ENCODE measurements at regions not wholly inside any gene's neighbourhood (a gene's known extent, or its start where the extent isn't known, plus 50 kb on each side); places are given as distances from the start of the nearest gene placed in this dataset.

DNA sequence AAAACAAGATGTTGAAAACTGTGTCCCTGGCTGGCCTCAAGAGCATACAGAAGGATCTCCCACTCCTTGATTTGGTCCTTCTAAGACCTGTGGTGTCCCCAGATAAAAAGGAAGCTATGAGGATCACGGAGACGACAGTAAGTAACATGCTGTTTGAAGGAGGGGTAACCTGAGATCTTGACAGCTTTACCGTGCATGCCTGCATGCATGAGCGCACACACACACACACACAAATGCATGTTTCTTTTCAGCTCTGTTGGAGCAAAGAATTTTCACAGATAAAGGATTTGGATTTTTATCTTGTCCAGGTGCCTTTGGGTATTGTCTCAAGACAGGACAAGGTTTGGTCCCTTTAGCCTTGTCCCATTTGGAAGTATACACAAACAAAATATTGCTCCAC lies 411.6 kb upstream of the CCDC196 start:
- no peak for DNase-seq

DNA sequence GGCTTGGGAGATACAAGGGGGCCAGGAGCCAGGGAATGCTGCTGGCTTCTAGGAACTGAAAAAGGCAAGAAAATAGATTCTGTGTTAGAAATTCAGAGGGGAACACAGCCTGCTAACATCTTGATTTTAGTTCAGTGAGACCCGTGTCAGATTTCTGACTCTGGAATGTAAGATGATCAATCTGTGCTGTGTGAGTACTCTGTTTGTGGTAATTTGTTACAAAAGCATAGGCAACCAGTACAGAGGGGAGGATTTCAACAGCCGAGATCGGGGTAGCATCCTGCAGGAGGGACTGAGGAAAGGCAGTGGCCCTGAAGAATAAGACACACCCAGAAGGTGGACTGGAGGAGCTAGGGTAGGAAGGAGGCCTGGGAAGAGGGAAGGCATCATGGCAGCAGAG lies 410.0 kb upstream of the CCDC196 start:
- DNase-seq, result no peak

GRCh38 chr14:66078006-66078405 lies 408.2 kb upstream of the CCDC196 start:
- no peak for DNase-seq

- no peak for DNase-seq
These were observed 404.4 kb upstream of the CCDC196 start for GRCh38 chr14:66081594-66082376.

GRCh38 chr14:66085224-66085623 lies 400.9 kb upstream of the CCDC196 start:
- DNase-seq, result no peak

DNA sequence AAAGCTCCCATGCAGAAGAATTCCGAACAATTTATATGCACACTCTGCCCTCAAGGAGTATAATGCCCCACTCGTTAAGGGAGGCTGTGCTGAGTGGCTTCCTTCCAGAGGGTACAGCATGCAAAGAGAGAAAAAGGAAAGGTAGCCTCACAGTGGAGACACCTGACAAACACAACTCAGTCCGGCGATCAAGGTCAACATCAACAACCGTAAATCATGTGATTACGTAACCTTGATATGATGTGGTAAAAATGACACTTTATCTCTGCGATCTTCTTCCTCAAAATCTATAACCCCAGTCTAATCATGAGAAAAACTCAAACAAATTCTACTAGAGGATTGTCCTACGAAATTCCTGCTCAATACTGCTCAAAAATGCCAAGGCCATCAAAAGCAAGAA lies 400.5 kb upstream of the CCDC196 start:
- DNase-seq, result no peak

- no peak for DNase-seq
These were observed 398.9 kb upstream of the CCDC196 start for GRCh38 chr14:66087231-66087630.

- DNase-seq, result no peak
These were observed 397.5 kb upstream of the CCDC196 start for GRCh38 chr14:66088656-66089055.

DNA sequence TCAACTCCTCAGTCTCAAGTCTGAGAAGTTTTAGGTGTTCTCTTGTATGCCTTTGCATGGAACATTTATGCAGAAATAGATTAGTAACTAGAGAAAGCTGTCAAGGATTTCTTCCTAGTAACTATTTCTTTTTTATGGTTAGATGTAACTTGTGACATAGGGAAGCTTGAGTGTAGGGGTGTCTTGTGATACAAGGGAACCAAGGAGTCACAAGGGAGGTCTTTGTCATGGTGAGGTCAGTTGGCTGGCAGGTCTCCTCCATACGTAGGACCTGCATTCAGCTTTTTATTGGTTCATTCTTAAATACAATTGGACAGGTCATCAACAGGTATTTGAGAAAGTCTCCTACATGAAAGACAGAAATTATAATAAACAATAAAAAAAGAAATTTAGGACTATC lies 394.0 kb upstream of the CCDC196 start:
- no peak for DNase-seq

DNA sequence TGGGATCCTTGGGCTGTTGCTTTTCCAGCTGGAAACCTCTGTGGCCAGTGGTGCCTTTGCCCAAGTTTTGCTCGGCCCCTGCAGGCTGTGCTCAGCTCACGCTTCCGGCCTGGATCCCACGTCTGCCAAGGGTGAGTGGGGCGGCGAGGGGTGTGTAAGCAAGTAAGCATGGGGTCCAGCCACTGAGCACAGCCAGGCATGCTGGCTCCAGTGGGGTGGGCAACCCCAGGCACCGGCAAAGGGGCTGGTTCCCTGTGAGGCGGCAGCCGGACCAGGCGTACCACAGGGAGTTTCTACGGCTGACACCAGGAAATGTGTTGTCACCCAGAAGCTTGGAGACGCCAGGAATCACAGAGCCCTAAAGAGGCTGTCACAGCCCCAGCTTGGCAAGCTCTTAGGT lies 393.4 kb upstream of the CCDC196 start:
- DNase-seq, result no peak

DNA sequence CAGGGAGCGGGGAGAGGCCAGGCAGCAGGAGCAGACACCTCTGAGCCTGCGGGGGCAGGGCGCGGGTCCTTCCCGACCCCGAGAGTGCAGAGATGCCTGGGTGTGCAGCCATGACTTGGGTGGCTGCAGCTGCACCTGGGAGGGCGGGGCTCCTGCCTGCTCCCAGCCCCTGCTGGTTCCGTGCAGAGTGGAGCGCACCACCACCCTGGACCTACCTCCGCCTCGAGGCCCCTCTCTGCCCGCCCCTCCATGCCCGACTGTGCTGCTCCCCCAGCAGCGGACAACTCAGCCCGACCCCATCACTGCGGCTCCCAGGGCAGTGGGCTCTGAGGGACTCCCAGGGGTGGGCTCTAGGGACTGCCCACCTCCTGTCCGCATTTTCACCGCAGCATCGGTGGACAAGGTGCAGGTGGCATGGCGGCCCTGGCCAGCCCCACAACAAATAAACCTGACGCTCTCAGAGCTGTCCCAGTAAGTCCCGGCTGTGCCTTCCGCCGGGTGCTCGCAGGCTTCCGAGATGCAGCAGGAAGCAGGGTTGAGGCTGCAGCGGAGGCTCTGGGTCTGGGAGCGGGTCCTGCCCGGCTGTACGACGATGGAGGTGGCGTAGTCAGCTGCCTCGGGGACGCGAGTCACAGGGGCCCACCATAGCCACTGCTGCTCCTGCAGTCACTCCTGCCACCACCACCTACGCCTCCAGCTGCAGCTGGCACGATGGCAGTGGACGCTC lies 392.0 kb upstream of the CCDC196 start:
- no peak for DNase-seq

DNA sequence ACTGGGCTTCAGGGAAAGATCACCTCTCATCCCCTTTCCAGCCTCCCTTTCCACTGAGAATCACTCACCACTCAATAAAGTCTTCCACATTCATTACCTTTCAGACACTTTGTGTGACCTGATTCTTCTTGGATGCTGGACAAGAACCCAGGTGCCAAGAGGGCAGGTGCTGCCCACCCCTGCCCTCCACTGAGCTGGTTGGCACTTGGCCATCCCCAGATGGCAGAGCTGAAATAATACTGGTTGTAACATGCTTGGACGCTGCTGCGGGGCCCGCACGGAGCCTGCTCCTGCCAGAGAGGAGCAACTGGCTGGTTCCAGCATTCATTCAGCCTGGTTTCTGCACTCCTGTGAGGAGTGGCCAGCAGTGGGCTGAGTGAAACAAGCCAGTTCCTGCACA lies 386.7 kb upstream of the CCDC196 start:
- DNase-seq, result no peak

DNA sequence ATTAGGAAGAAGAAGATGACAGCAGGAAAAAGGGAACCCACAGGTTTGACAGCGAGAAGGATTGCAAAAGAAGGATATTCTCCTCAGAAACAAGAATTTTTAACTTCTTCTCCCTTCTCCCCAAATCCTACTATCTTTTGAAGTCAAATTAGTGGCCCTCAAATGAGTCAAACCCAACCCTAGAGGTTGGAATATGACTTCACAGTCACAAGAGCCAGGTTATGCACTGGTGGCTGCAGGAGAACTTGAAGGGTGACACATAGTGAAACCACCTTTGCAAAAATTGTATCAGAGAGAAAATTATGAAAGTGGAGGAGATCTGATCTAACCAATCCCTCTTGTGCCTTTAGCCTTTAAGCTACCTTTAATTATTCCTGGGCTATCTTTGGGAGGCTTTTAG lies 386.2 kb upstream of the CCDC196 start:
- DNase-seq, result peak; percentile 74

- no peak for DNase-seq
These were observed 384.5 kb upstream of the CCDC196 start for GRCh38 chr14:66101662-66102061.

DNA sequence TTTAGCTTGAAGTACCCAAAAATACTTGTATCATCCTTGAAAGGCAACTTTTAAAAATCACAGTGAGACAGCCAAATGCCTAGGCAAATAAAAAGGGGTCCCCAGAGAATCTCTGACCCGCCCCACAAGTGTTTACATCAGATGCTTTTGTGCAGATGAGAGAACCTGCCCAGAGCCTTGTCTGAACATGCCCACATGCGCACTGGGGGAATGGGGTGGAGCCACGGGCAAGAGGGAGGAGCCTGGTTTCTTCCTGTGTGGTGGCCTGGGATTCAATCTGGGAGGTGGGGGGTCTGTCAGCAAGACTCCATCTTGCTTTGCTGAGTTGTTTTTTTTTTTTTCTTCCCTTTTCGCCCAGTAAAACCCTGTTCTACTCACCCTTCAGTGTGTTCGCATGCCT lies 381.7 kb upstream of the CCDC196 start:
- no peak for DNase-seq

DNA sequence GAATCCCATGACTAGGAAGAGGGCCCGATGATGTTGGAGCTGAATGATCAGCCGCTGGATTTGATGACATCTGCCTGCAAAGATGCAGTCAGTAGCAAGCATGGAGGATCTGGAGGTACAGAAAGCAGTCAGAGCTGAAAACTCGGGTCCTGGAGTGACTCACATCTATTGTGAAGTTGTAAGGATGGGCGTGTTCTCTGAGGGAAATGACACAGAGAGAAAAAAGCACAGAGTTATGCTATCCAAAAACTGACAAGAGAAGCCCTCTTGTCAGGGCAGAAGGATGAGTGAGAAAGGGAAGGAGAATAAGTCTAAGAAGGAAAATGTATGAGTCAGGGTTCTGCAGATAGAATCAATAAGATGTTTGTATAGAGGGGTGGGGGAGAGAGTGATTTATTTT lies 380.4 kb upstream of the CCDC196 start:
- peak; percentile 59 for DNase-seq

DNA sequence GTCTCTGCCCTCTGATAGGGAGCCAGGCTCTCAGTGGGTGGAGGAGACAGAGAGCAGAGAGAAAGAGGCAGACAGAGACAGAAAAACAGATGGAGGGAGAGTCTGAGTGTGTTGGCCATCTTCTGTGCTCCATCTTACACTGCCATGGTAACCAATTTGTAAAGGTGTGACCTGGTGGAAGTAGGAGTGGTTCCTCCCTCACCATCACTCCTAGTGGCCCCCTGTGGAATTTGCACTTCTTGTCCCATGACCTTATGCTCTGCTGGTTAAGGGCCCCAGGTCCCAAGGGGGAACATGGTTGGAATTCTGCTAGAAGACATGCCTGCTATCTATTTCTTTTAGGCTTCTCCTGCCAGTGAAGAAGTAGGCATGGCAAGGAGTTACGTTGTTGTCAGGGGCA lies 376.7 kb upstream of the CCDC196 start:
- DNase-seq, result no peak

- no peak for DNase-seq
These were observed 374.3 kb upstream of the CCDC196 start for GRCh38 chr14:66111891-66112290.

GRCh38 chr14:66114071-66114470 lies 372.1 kb upstream of the CCDC196 start:
- DNase-seq, result no peak

DNA sequence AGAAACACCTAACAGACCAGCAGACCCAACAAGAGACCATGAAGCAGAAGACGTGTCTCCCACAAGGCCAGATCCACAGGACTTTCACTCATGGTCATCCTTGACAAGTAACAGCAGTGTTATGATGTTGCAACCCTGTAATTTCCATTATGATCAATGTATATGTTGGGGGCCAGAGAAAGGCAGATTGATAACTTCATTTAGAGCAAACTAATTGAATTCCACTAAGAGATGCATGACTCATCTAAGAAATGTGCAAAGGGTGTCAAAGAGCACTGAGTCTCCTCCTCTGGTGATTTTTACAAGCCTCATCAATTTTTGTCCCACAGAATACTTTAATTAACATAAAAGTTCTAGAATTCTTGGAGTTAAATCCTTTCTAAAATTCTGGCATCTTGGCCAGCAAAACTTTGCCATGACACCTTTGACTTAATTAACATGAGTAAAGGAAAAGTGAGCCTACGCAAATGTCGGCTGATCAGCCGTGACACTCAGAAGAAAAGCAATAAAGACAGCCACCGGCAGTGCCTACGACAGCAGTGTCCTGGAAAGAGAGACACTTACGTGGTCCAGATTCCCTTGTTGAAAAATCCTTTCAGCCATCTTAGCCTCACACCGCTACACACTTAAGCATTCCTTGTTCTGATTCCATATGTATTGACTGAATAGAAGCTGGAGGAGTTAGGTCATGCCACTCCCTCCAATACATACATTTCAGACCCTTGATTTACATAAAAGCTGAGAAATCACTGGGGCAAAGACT lies 370.2 kb upstream of the CCDC196 start:
- no peak for DNase-seq

DNA sequence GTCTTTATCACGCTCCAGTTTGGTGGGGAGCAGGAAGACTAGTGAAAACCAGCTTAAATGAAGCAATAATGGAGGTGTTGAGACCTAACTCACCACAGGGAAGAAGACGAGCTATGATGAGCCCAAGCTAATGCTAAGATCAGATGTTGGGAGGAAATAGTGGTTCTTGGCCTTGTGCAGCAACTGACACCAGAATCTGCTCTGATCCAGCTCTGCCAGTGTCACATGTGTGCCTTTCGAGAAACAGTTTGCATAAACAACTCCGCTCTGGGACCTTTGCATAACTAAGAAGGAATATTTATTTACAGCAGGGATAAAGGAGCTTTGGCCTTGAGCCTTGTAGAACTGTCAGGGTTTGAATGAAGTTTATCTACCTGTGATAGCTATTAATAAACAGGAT lies 369.4 kb upstream of the CCDC196 start:
- DNase-seq, result no peak

DNA sequence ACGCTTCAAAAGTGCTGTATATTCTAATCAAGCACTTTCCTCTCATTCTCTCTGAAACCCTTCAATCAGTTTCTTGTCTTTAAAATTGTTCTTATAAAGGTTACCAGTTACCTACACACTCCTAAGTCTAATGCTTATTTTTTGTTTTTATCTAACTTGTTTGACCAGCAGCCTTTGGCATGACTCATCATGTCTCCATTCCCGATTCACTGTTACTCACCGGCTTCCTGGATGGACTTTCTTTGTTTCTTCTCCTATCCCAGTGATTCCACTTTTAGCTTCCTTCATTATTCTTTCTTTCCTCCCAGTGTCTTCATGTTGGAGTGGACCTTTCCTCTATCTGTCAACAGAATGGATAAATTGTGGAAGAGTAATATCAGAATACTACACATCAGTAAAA lies 368.6 kb upstream of the CCDC196 start:
- DNase-seq, result no peak

DNA sequence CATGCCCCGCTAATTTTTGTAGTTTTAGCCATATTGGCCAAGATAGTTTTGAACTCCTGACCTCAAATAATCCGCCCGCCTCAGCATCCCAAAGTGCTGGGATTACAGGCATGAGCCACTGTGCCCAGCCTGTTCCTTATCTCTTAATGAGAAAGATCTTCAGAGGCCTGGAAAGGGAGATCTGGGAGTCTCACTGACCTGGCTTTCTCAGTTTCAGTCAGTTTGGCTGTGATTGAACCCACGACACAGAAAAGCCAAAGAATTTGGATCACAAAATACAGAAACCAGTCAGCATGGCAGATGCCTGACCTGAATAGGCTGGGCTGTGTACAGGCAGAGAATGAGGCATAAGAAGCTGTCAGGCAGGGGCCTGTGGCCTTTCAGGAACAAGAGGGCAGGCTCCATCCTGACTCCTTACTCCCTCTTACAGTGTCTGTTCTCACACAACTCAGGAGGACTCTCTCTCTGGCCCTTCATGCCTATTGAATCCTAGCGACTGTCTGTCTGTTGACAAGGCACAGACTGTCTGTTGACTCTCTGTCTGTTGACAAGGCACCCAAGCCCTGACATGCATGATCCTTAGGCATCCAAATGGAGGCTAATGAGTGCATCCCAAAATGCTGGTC lies 366.5 kb upstream of the CCDC196 start:
- DNase-seq, result no peak
